Astrocyte of the spinal cord (primary cell): ENCODE measurements at regions not wholly inside any gene's neighbourhood (a gene's known extent, or its start where the extent isn't known, plus 50 kb on each side); places are given as distances from the start of the nearest gene placed in this dataset.

ENCODE experiments used
- DNase-seq: peaks from one replicate; pipeline ENCODE4 v3.0.0; 2011; ENCODE audit warnings: low read depth, low spot score
- H3K4me3 ChIP-seq: 2 replicates; pipeline ENCODE4 v1.5.1; 2011; ENCODE audit warnings: low read depth, mild to moderate bottlenecking, low read length, moderate library complexity
- CTCF ChIP-seq: IDR thresholded peaks from 2 replicates; pipeline ENCODE4 v1.5.1; 2012; ENCODE audit warnings: low read depth, mild to moderate bottlenecking, low read length, inconsistent platforms
- in situ Hi-C: cut with HindIII; loops from 2 replicates; pipeline ENCODE4 v1.10.0; 2017; ENCODE audit warnings: low sequenced_read_pairs

GRCh38 chr11:26790738-26791137 lies 68.9 kb upstream of the SLC5A12 start:
- no peak for TF ChIP-seq CTCF
- DNase-seq: no peak
- in situ Hi-C loops: no loop called here
- H3K4me3 ChIP-seq: no peak overlapping the region

- H3K4me3 ChIP-seq: no peak overlapping the region
- DNase-seq: peak; percentile 41
- no peak for TF ChIP-seq CTCF
- in situ Hi-C loops: no loop called here
Measured at GRCh38 chr11:26792941-26793340, 71.1 kb upstream of the SLC5A12 start.

- in situ Hi-C loops: no loop called here
- no peak overlapping the region for H3K4me3 ChIP-seq
- no peak for DNase-seq
- TF ChIP-seq CTCF: no peak
Measured at GRCh38 chr11:26793487-26793886, 71.6 kb upstream of the SLC5A12 start.

GRCh38 chr11:26801601-26802000 lies 79.7 kb upstream of the SLC5A12 start:
- DNase-seq: no peak
- no peak for TF ChIP-seq CTCF
- no peak overlapping the region for H3K4me3 ChIP-seq
- in situ Hi-C loops: no loop called here

GRCh38 chr11:26805001-26805400 lies 83.1 kb upstream of the SLC5A12 start:
- TF ChIP-seq CTCF: no peak
- in situ Hi-C loops: no loop called here
- DNase-seq: no peak
- H3K4me3 ChIP-seq: no peak overlapping the region

GRCh38 chr11:26806219-26806618 lies 84.4 kb upstream of the SLC5A12 start:
- no peak for TF ChIP-seq CTCF
- no peak for DNase-seq
- no peak overlapping the region for H3K4me3 ChIP-seq
- in situ Hi-C loops: no loop called here

GRCh38 chr11:26820739-26821138 lies 98.9 kb upstream of the SLC5A12 start:
- TF ChIP-seq CTCF: no peak
- in situ Hi-C loops: no loop called here
- peak; percentile 37 for DNase-seq
- H3K4me3 ChIP-seq: no peak overlapping the region
